ENCODE measurements at regions not wholly inside any gene's neighbourhood (a gene's known extent, or its start where the extent isn't known, plus 50 kb on each side); places are given as distances from the start of the nearest gene placed in this dataset.

DNA sequence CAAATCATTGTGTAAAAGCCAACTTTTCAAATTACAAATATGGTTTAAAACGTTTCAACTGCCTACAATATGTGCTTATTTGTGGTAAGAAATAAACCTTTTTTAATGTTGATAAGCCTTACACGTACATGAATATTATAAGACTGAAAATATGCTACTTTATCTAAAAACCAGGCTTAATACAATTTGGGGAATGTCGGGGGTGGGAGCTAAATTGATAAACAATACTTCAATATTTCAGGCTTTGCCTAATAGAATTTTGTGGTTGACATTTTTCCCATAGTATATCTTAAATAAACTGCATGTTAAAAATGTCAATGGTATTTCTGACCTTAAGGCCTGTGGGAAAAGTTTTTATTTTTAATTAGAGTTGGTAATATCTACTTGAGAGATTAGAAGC lies 69.8 kb upstream of the SLIT2 start:
- no peak for DNase-seq (ENCODE audit: low read depth, low spot score)
- CTCF ChIA-PET, result no interaction called here
- H3K36me3 ChIP-seq (ENCODE audit: control insufficient read depth in 2 of 2, insufficient read depth in 2 of 2, low read length in 1 of 2), result no peaks in the 10 kb centered on the region
- in situ Hi-C loops (cut with MboI), result no loop called here
- intact Hi-C loops (cut with micrococcal nuclease; ENCODE audit: unreplicated experiment), result no loop called here
- no peak overlapping the region for H3K4me2 ChIP-seq (ENCODE audit: control insufficient read depth, insufficient read depth)
- H3K9ac ChIP-seq (ENCODE audit: control insufficient read depth, insufficient read depth, low read length), result no peak overlapping the region
- TF ChIP-seq IKZF1 (conservative IDR thresholded peaks at IDR 0.05) (no peak), WRNIP1 (IDR thresholded peaks at IDR 0.05; ENCODE audit: borderline replicate concordance, low read depth, low read length) (no peak), LARP7 (IDR thresholded peaks at IDR 0.05) (no peak), NRF1 (conservative IDR thresholded peaks at IDR 0.05; ENCODE audit: low read depth, low read length) (no peak), BMI1 (IDR thresholded peaks at IDR 0.05; ENCODE audit: borderline replicate concordance) (no peak), FOS (IDR thresholded peaks at IDR 0.05; ENCODE audit: borderline replicate concordance, extremely low read depth, insufficient read length) (no peak), POLR2AphosphoS2 (IDR thresholded peaks at IDR 0.05; ENCODE audit: low read depth, low read length) (no peak), ZNF384 (IDR thresholded peaks at IDR 0.05; ENCODE audit: borderline replicate concordance, low read depth, low read length) (no peak), MEF2B (IDR thresholded peaks at IDR 0.05; ENCODE audit: partially characterized antibody, poor library complexity, severe bottlenecking) (no peak)
- TF ChIP-seq, protein P1, sequence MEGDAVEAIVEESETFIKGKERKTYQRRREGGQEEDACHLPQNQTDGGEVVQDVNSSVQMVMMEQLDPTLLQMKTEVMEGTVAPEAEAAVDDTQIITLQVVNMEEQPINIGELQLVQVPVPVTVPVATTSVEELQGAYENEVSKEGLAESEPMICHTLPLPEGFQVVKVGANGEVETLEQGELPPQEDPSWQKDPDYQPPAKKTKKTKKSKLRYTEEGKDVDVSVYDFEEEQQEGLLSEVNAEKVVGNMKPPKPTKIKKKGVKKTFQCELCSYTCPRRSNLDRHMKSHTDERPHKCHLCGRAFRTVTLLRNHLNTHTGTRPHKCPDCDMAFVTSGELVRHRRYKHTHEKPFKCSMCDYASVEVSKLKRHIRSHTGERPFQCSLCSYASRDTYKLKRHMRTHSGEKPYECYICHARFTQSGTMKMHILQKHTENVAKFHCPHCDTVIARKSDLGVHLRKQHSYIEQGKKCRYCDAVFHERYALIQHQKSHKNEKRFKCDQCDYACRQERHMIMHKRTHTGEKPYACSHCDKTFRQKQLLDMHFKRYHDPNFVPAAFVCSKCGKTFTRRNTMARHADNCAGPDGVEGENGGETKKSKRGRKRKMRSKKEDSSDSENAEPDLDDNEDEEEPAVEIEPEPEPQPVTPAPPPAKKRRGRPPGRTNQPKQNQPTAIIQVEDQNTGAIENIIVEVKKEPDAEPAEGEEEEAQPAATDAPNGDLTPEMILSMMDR (IDR thresholded peaks at IDR 0.05 in 2 of 3, conservative IDR thresholded peaks at IDR 0.05 in 1 of 3; ENCODE audit: control insufficient read depth in 2 of 3, extremely low read depth in 1 of 3, insufficient read depth in 1 of 3, low read depth in 3 of 3, low read length in 3 of 3), result no peak
- TF ChIP-seq, protein P2, sequence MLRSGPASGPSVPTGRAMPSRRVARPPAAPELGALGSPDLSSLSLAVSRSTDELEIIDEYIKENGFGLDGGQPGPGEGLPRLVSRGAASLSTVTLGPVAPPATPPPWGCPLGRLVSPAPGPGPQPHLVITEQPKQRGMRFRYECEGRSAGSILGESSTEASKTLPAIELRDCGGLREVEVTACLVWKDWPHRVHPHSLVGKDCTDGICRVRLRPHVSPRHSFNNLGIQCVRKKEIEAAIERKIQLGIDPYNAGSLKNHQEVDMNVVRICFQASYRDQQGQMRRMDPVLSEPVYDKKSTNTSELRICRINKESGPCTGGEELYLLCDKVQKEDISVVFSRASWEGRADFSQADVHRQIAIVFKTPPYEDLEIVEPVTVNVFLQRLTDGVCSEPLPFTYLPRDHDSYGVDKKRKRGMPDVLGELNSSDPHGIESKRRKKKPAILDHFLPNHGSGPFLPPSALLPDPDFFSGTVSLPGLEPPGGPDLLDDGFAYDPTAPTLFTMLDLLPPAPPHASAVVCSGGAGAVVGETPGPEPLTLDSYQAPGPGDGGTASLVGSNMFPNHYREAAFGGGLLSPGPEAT (IDR thresholded peaks at IDR 0.05; ENCODE audit: low read depth), result no peak
- TF ChIP-seq, protein P3, sequence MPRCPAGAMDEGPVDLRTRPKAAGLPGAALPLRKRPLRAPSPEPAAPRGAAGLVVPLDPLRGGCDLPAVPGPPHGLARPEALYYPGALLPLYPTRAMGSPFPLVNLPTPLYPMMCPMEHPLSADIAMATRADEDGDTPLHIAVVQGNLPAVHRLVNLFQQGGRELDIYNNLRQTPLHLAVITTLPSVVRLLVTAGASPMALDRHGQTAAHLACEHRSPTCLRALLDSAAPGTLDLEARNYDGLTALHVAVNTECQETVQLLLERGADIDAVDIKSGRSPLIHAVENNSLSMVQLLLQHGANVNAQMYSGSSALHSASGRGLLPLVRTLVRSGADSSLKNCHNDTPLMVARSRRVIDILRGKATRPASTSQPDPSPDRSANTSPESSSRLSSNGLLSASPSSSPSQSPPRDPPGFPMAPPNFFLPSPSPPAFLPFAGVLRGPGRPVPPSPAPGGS (IDR thresholded peaks at IDR 0.05; ENCODE audit: borderline replicate concordance, insufficient read depth, low read depth, low read length, poor library complexity, severe bottlenecking), result no peak
- no peaks in the 10 kb centered on the region for H3K79me2 ChIP-seq (ENCODE audit: control insufficient read depth, insufficient read depth, low read length)
- H3K4me3 ChIP-seq, result no peak overlapping the region
- POLR2A ChIA-PET, result no interaction called here
- SMC1A ChIA-PET (ENCODE audit: uncharacterized antibody, unreplicated experiment), result interaction anchor here (1.3 kb wide), 1 partner anchor 28 kb away, joined by 3 read pairs; no protein-coding TSS in a partner anchor
- H4K20me1 ChIP-seq (ENCODE audit: control insufficient read depth, insufficient read depth), result no peaks in the 10 kb centered on the region
- H3K4me1 ChIP-seq (ENCODE audit: control insufficient read depth, insufficient read depth, low read length), result no peaks in the 10 kb centered on the region
- no peaks in the 10 kb centered on the region for H3K27me3 ChIP-seq (replicated peaks in 1 of 2; ENCODE audit: control insufficient read depth in 2 of 2, insufficient read depth in 2 of 2, low read length in 1 of 2)
- no peak for FAIRE-seq
- WGBS (ENCODE audit: insufficient coverage, insufficient replicate concordance, low lambda C conversion rate, missing lambda C conversion rate), result 0% methylated on average over 3 of the region's 3 CpGs
- no peak overlapping the region for H3K27ac ChIP-seq (ENCODE audit: control insufficient read depth, insufficient read depth)
- H2AFZ ChIP-seq (ENCODE audit: control insufficient read depth, low read depth, low read length), result no peak overlapping the region
- no TSS peak for BruUV-seq (replicated peaks)
- H3K9me3 ChIP-seq (replicated peaks; ENCODE audit: control insufficient read depth, insufficient read depth, low read length), result no peaks in the 10 kb centered on the region
- RAD21 ChIA-PET (ENCODE audit: unreplicated experiment), result no interaction called here
- no peak for ATAC-seq

All from GM12878 (cell line).